SU-DHL-6 (cell line): ENCODE measurements at regions not wholly inside any gene's neighbourhood (a gene's known extent, or its start where the extent isn't known, plus 50 kb on each side); places are given as distances from the start of the nearest gene placed in this dataset.

Experiments used
- H2AFZ ChIP-seq: fragments of 200-600 bp; sonication (generic); 2 replicates; pipeline ENCODE4 v1.6.1; 2014; ENCODE audit warnings: low read depth, mild to moderate bottlenecking, moderate library complexity, mixed read lengths, antibody characterized with exemption, low read length; ENCODE audit not compliant: severe bottlenecking
- H3F3A ChIP-seq: fragments of 200-600 bp; shearing (Covaris generic); 2 replicates; pipeline ENCODE4 v1.6.0; 2016; ENCODE audit warnings: antibody characterized with exemption, mild to moderate bottlenecking; ENCODE audit not compliant: insufficient read depth
- H3K27ac ChIP-seq: fragments of 200-600 bp; sonication (generic); 2 replicates; pipeline ENCODE4 v1.5.1; 2016; ENCODE audit warnings: low read depth, mild to moderate bottlenecking, low read length, moderate library complexity, mixed read lengths
- H3K27me3 ChIP-seq: fragments of 200-600 bp; sonication (generic), shearing (Covaris generic); 2 replicates; pipeline ENCODE4 v1.6.0; 2014; ENCODE audit warnings: mild to moderate bottlenecking, low read length
- H3K36me3 ChIP-seq: fragments of 200-600 bp; sonication (generic); 2 replicates; pipeline ENCODE4 v1.6.1; 2014; ENCODE audit warnings: mild to moderate bottlenecking, low read length, mixed read lengths
- H3K4me2 ChIP-seq: fragments of 300-600, 200-600 bp; shearing (Covaris generic), sonication (generic); 2 replicates; pipeline ENCODE4 v1.6.0; 2014; ENCODE audit warnings: low read length, low read depth, mild to moderate bottlenecking; ENCODE audit not compliant: poor library complexity, severe bottlenecking
- H3K4me3 ChIP-seq: fragments of 200-600 bp; sonication (generic); 2 replicates; pipeline ENCODE4 v1.5.1; 2014; ENCODE audit warnings: antibody characterized with exemption, low read length, mild to moderate bottlenecking, mixed read lengths; ENCODE audit not compliant: insufficient read depth, poor library complexity, severe bottlenecking
- H3K79me2 ChIP-seq: fragments of 200-600 bp; sonication (generic); 2 replicates; pipeline ENCODE4 v1.6.1; 2014; ENCODE audit warnings: mild to moderate bottlenecking, low read length, moderate library complexity; ENCODE audit not compliant: insufficient read depth
- H3K9ac ChIP-seq: fragments of 200-600 bp; sonication (generic); 2 replicates; pipeline ENCODE4 v1.7.0; 2014; ENCODE audit warnings: mild to moderate bottlenecking, low read length
- H3K9me2 ChIP-seq: fragments of 200-600 bp; sonication (generic); replicated peaks from 2 replicates; pipeline ENCODE4 v1.6.1; 2014; ENCODE audit warnings: low read length; ENCODE audit not compliant: insufficient read depth
- H3K9me3 ChIP-seq: fragments of 200-600 bp; sonication (generic); 2 replicates; pipeline ENCODE4 v1.6.1; 2014; ENCODE audit warnings: low read length, mixed read lengths; ENCODE audit not compliant: insufficient read depth
- H4K20me1 ChIP-seq: fragments of 200-600 bp; sonication (generic); 2 replicates; pipeline ENCODE4 v1.6.1; 2014; ENCODE audit warnings: low read depth, mild to moderate bottlenecking, antibody characterized with exemption, low read length, moderate library complexity, mixed read lengths
- CTCF ChIP-seq: fragments of 200-600 bp; sonication (generic); IDR thresholded peaks from one replicate; pipeline ENCODE4 v1.5.1; 2017; ENCODE audit warnings: antibody characterized with exemption, mild to moderate bottlenecking, low read length, moderate library complexity; ENCODE audit not compliant: insufficient read depth, poor library complexity, severe bottlenecking
- EZH2phosphoT487 ChIP-seq: fragments of 200-600 bp; sonication (generic), shearing (Covaris generic); conservative IDR thresholded peaks from 2 replicates; pipeline ENCODE4 v1.6.1; 2018; ENCODE audit warnings: mild to moderate bottlenecking, antibody characterized with exemption, low read length, moderate library complexity, mixed read lengths

DNA sequence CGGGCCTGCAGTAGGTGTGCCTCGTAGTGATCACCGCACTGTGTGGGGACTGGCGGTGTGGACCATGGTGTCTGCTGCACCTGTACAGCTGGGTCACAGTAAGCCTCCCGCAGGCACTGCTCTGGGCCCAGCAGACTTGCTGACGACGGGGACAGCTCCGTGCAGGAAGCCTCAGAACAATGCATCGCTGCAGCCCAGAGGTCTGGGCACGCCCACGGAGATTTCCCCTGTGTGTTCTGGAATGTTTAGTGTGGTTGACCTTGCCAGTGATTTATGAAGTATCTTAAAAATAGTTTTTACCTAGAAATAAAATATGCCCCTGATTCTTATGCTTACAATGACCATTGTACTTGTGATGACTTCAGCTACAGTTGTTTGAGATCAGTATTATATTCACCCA, 59.1 kb upstream of the ZNF32 start:
- TF ChIP-seq CTCF (no peak), EZH2phosphoT487 (no peak)
- Histone ChIP-seq H3K9me2 (no peaks in the 10 kb centered on the region), H3K4me3 (no peak overlapping the region), H3K27me3 (no peaks in the 10 kb centered on the region), H2AFZ (no peak overlapping the region), H4K20me1 (no peaks in the 10 kb centered on the region), H3K9ac (no peak overlapping the region), H3K27ac (no peak overlapping the region), H3F3A (no peaks in the 10 kb centered on the region), H3K4me2 (no peak overlapping the region), H3K79me2 (no peaks in the 10 kb centered on the region), H3K9me3 (no peaks in the 10 kb centered on the region), H3K36me3 (no peaks in the 10 kb centered on the region)

DNA sequence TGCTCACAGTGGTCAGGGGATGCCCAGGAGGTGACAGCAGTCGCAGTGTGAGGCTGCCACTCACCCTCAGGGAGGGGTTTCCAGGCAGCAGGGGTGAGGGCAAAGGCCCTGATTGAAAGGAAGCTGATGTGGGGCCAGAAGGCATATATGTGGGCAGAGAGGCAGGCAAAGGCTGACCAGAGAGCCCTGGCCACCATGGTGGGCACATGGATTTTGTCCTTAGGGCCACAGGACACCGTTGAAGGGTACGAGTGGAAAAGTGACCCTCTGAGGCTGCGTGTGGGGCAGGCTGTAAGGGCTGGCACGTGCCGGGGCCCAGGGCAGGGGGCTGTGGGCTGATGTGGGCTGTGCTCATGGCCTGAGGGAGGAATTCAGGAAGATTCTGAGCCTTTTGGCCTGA, 57.5 kb upstream of the ZNF32 start:
- H3K4me2 ChIP-seq = no peak overlapping the region

GRCh38 chr10:43703286-43703685, 54.6 kb upstream of the ZNF32 start:
- Histone ChIP-seq H3K27me3 (no peaks in the 10 kb centered on the region), H3F3A (no peaks in the 10 kb centered on the region), H3K36me3 (no peaks in the 10 kb centered on the region), H3K9me2 (no peaks in the 10 kb centered on the region), H2AFZ (no peak overlapping the region), H3K27ac (no peak overlapping the region), H3K79me2 (no peaks in the 10 kb centered on the region), H3K4me3 (no peak overlapping the region), H3K4me2 (no peak overlapping the region), H4K20me1 (no peaks in the 10 kb centered on the region), H3K9me3 (no peaks in the 10 kb centered on the region), H3K9ac (no peak overlapping the region)
- TF ChIP-seq EZH2phosphoT487 = no peak
- no peak for TF ChIP-seq CTCF

More for the DNA sequence above, 57.5 kb upstream of the ZNF32 start:
- Histone ChIP-seq H3K9me3 (no peaks in the 10 kb centered on the region), H3K27me3 (no peaks in the 10 kb centered on the region), H3K36me3 (no peaks in the 10 kb centered on the region), H3F3A (no peaks in the 10 kb centered on the region), H2AFZ (no peak overlapping the region), H3K79me2 (no peaks in the 10 kb centered on the region), H3K9me2 (no peaks in the 10 kb centered on the region), H3K27ac (no peak overlapping the region), H3K4me3 (no peak overlapping the region), H3K9ac (no peak overlapping the region), H4K20me1 (no peaks in the 10 kb centered on the region)
- TF ChIP-seq CTCF = no peak
- TF ChIP-seq EZH2phosphoT487 = no peak

- Histone ChIP-seq H4K20me1 (no peaks in the 10 kb centered on the region), H3K9ac (no peak overlapping the region), H3F3A (no peaks in the 10 kb centered on the region), H3K4me2 (no peak overlapping the region), H3K9me2 (no peaks in the 10 kb centered on the region), H3K9me3 (no peaks in the 10 kb centered on the region), H3K27ac (no peak overlapping the region), H3K36me3 (no peaks in the 10 kb centered on the region), H3K79me2 (no peaks in the 10 kb centered on the region), H2AFZ (no peak overlapping the region), H3K4me3 (no peak overlapping the region), H3K27me3 (no peaks in the 10 kb centered on the region)
- no peak for TF ChIP-seq CTCF
- no peak for TF ChIP-seq EZH2phosphoT487
Measured at GRCh38 chr10:43702936-43703281, 54.2 kb upstream of the ZNF32 start.
